ENCODE measurements at regions not wholly inside any gene's neighbourhood (a gene's known extent, or its start where the extent isn't known, plus 50 kb on each side); places are given as distances from the start of the nearest gene placed in this dataset.

- TF ChIP-seq CTCF (IDR thresholded peaks at IDR 0.05; ENCODE audit: low read depth, low read length, poor library complexity, severe bottlenecking) (no peak), EZH2phosphoT487 (IDR thresholded peaks at IDR 0.05; ENCODE audit: borderline replicate concordance, low read length) (no peak)
Observed at GRCh38 chr20:39349240-39349639, 387.1 kb downstream of the DHX35 start.

Data from DOHH2 (cell line).